Bone marrow (tissue), 2 donors: ENCODE measurements at regions not wholly inside any gene's neighbourhood (a gene's known extent, or its start where the extent isn't known, plus 50 kb on each side); places are given as distances from the start of the nearest gene placed in this dataset.

Experiments used
- DNase-seq, 2 donors: peaks; one replicate each; lab custom pipeline; 2025; lab: John Stamatoyannopoulos, UW

GRCh38 chr7:130966246-130967009 lies 232.4 kb upstream of the KLF14 start:
- no peak for DNase-seq

DNA sequence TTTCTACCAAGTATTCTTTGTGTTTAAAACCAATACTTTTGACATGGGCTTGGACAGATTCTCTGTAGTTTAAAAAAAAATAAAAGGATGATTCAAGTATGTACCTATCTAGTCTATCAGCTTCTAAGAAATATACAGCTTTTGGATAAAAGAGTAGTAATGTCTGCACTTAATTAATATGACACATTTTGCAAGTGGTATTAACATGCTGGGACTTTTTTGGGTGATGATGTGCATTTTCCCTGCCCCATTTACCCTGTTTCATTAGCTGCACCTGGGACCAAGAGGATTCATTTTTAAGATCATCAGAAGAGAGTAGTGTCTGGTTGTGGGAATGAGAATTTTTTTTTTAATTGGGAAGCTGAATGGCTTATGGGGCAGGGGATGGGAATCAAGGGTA lies 236.2 kb upstream of the KLF14 start:
- no peak for DNase-seq

DNA sequence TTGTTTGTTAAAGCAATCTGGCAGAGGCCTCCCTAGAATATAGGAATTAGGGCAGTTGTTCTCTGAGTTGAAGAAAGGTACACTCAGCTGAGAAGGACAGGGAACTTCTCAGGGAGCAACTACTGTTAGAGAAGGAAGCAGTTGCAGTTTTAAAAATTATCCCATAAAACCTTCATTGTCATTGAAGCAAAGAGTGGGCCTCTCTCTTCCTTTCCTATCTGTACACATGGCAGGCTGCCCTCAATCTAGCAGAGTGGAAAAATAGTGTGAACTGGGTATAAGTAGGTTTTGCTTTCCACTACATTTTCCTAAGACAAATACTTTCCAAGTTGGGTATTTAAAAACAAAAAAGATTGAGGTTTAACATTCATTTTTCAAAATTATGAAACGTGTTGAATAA lies 236.7 kb upstream of the KLF14 start:
- no peak for DNase-seq

- DNase-seq: no peak
Observed at GRCh38 chr7:130971297-130971696, 237.3 kb upstream of the KLF14 start.

DNA sequence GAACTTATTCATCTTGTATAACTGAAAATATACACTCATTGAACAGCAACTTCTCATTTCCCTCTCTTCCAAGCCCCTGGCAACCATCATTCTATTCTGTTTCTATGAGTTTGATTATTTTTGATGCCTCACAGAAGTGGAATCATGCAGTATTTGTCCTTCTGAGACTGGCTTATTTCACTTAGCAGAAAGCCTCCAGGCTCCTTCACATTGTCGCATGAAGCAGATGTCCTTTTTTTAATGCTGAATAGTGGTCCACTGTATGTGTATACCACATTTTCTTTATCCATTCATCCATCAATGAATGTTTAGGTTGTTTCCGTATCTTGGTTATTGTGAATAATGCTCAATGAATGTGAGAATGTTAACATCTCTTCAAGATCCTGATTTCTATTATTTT lies 238.2 kb upstream of the KLF14 start:
- DNase-seq: no peak

DNA sequence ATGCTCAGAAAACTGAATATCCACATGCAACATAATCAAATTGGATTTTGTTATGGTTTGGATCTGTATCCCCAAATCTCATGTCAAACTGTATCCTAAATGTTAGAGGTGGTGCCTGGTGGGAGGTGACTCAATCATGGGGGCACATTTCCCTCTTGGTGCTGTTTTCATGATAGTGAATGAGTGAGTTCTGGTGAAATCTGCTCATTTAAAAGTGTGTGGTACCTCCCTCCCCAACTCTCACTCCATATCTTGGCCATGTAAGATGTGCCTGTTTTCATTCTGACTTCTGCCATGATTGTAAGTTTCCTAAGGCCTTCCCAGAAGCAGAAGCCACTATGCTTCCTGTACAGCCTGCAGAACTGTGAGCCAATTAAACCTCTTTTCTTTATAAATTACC lies 239.6 kb upstream of the KLF14 start:
- DNase-seq: no peak

GRCh38 chr7:130974169-130974568 lies 240.2 kb upstream of the KLF14 start:
- no peak for DNase-seq

- DNase-seq: no peak
Observed at GRCh38 chr7:130974794-130975193, 240.8 kb upstream of the KLF14 start.

- DNase-seq: no peak
Observed at GRCh38 chr7:130975731-130976130, 241.7 kb upstream of the KLF14 start.

GRCh38 chr7:130982160-130982638 lies 248.2 kb upstream of the KLF14 start:
- DNase-seq: peak in 1 of 2 donors; percentile 12

- DNase-seq: no peak
Observed at GRCh38 chr7:130982651-130983050, 248.6 kb upstream of the KLF14 start.

GRCh38 chr7:130985361-130985760 lies 251.4 kb upstream of the KLF14 start:
- DNase-seq: no peak

DNA sequence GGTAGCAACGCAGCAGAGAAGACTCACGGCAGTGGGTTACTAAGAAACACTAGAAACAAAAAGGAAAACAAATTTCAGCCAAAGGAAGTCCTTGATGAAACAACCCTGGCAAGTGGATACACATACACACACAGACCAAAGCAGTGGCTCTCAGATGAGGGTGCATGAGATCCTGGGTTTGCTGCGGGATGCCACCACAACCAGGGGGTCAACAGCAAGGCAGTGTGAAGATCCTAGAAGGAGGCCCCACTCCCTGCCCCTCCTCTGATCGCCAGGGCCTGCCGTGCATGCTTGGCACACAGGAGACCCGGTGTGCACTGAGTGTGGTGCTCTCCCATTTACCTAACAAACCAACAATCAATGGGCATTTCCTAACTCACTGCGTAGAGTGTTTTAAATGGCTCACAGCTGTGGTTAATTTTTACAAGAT lies 252.3 kb upstream of the KLF14 start:
- peak in 1 of 2 donors; percentile 40 for DNase-seq

GRCh38 chr7:130987092-130987491 lies 253.1 kb upstream of the KLF14 start:
- no peak for DNase-seq

- no peak for DNase-seq
Observed at GRCh38 chr7:130988443-130988842, 254.4 kb upstream of the KLF14 start.

GRCh38 chr7:130989101-130989795 lies 255.2 kb upstream of the KLF14 start:
- DNase-seq: no peak

DNA sequence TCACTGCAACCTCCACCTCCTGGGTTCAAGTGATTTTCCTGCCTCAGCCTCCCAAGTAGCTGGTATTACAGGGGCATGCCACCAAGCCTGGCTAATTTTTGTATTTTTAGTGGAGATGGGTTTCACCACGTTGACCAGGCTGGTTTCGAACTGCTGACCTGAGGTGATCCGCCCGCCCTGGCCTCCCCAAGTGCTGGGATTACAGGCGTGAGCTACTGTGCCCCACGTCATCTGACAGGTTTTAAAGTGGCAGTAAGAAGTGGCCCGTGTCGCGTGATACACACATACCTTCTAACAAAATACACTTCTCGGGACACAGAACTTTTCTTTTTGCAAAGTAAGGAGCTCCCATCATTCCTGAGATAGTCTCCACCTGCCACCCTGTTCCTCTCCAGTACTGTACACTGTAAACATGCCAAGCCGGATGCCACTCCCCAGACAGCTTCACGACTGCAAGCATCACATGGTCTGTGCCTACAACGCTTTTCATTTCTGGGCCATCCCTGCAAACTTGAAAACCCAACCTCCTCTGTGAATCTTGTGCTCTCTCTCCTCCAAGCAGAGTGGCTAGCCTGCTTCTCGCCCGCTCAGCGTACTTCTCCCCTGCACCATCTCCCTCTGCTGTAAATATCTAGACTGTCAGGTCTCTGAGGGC lies 256.3 kb upstream of the KLF14 start:
- DNase-seq: peak in 1 of 2 donors; percentile 16

- no peak for DNase-seq
Observed at GRCh38 chr7:130993671-130994365, 259.8 kb upstream of the KLF14 start.

GRCh38 chr7:130994378-130995115 lies 260.5 kb upstream of the KLF14 start:
- no peak for DNase-seq

- DNase-seq: no peak
Observed at GRCh38 chr7:130995252-130996081, 261.5 kb upstream of the KLF14 start.
